PC-3 (cell line): ENCODE measurements at regions not wholly inside any gene's neighbourhood (a gene's known extent, or its start where the extent isn't known, plus 50 kb on each side); places are given as distances from the start of the nearest gene placed in this dataset.

Experiments used
- ATAC-seq: fragments of 200-7000 bp; cut with Tn5 transposase; 2 replicates; pipeline ENCODE4 v1.9.1; 2020; ENCODE audit warnings: mild to moderate bottlenecking, moderate library complexity
- BruUV-seq: library from RNA; stranded (reverse); fragments of 400-500 nt; replicated peaks from 2 replicates; lab custom pipeline; 2021; lab: Mats Ljungman, UMichigan
- CTCF ChIA-PET: fragments of 300-600 bp; sonication (Branson Sonifier 250); formaldehyde crosslinking; loops from one replicate; lab custom pipeline; 2022; ENCODE audit warnings: antibody characterized with exemption; lab: Charles Lee
- POLR2A ChIA-PET: fragments of 300-600 bp; sonication (Branson Sonifier 250); formaldehyde crosslinking; loops from one replicate; lab custom pipeline; 2022; ENCODE audit warnings: antibody characterized with exemption; ENCODE audit not compliant: unreplicated experiment; lab: Charles Lee
- DNase-seq: peaks from one replicate; pipeline ENCODE4 v3.0.0-alpha.2; 2015
- H2AFZ ChIP-seq: fragments of 300-600 bp; sonication (generic); 2 replicates; pipeline ENCODE4 v1.6.0; 2016; ENCODE audit warnings: antibody characterized with exemption, low read length
- H3F3A ChIP-seq: fragments of 300-600 bp; sonication (generic); one replicate; pipeline ENCODE4 v1.6.0; 2017; ENCODE audit warnings: antibody characterized with exemption, low read length, control low read depth, mild to moderate bottlenecking; ENCODE audit not compliant: unreplicated experiment
- H3K27ac ChIP-seq: fragments of 300-600 bp; sonication (generic); 2 replicates; pipeline ENCODE4 v1.5.1; 2016; ENCODE audit warnings: mild to moderate bottlenecking, low read length
- H3K27me3 ChIP-seq: fragments of 300-600 bp; sonication (generic); 2 replicates; pipeline ENCODE4 v1.6.1; 2016; ENCODE audit warnings: low read length, mixed read lengths
- H3K36me3 ChIP-seq: fragments of 300-600 bp; sonication (generic); 2 replicates; pipeline ENCODE4 v1.6.1; 2016; ENCODE audit warnings: low read depth, mixed run types, low read length, mixed read lengths
- H3K4me1 ChIP-seq: fragments of 300-600 bp; sonication (generic); 2 replicates; pipeline ENCODE4 v1.5.1; 2016; ENCODE audit warnings: low read length; ENCODE audit not compliant: insufficient read depth
- H3K4me2 ChIP-seq: fragments of 300-600 bp; sonication (generic); 2 replicates; pipeline ENCODE4 v1.6.0; 2016; ENCODE audit warnings: low read length
- H3K4me3 ChIP-seq: fragments of 300-600 bp; sonication (generic); 2 replicates; pipeline ENCODE4 v1.5.1; 2016; ENCODE audit warnings: mild to moderate bottlenecking, low read length, mixed read lengths
- H3K79me2 ChIP-seq: fragments of 300-600 bp; sonication (generic); 2 replicates; pipeline ENCODE4 v1.6.1; 2017; ENCODE audit warnings: low read length, mixed read lengths
- H3K9ac ChIP-seq: fragments of 300-600 bp; sonication (generic); 2 replicates; pipeline ENCODE4 v1.6.0; 2016; ENCODE audit warnings: mild to moderate bottlenecking, low read length
- H3K9me2 ChIP-seq: fragments of 300-600 bp; sonication (generic); replicated peaks from 2 replicates; pipeline ENCODE4 v1.6.1; 2016; ENCODE audit warnings: mixed run types, low read length, mixed read lengths
- H3K9me3 ChIP-seq: fragments of 300-600 bp; sonication (generic); 2 replicates; pipeline ENCODE4 v1.6.1; 2016; ENCODE audit warnings: low read length, mixed read lengths
- H4K20me1 ChIP-seq: fragments of 300-600 bp; sonication (generic); 2 replicates; pipeline ENCODE4 v1.6.1; 2016; ENCODE audit warnings: low read length, mixed read lengths
- EZH2 ChIP-seq: fragments of 300-600 bp; sonication (generic); IDR thresholded peaks from one replicate; pipeline ENCODE4 v1.6.1; 2017; ENCODE audit warnings: antibody characterized with exemption, mild to moderate bottlenecking, low read length; ENCODE audit not compliant: unreplicated experiment
- EZH2phosphoT487 ChIP-seq: fragments of 300-600 bp; sonication (generic); IDR thresholded peaks from 2 replicates; pipeline ENCODE4 v1.6.1; 2018; ENCODE audit warnings: mild to moderate bottlenecking, antibody characterized with exemption, low read length, borderline replicate concordance
- intact Hi-C: fragments of 100-400 bp; cut with micrococcal nuclease; formaldehyde crosslinking; loops from 2 replicates; pipeline ENCODE4 v1.9.0; 2023
- TF ChIP-seq, protein P1 (sequence below): fragments of 300-600 bp; sonication (generic); conservative IDR thresholded peaks from 2 replicates; pipeline ENCODE4 v1.5.1; 2017; ENCODE audit warnings: antibody characterized with exemption, low read depth, mild to moderate bottlenecking, low read length

DNA sequence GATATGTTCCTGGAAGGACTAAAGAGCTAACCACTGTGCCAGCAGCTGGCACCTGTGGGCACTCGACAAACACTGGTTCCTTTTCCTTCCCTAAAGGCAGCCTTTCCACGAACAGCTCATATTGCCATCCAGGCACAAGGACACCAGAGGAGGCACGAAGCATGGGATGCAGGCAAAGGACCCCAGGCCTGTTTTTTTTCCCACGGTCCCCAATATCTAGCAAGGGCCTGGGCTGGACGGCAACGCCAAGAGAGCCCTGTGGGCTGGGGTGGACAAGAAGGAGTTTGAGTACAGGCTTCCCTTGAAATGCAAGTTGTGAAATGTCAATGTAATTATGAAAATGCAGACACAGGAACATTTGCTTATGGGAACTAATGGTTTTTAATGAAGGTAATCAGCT is 135.9 kb downstream of the CYP26B1 start:
- no peaks in the 10 kb centered on the region for H4K20me1 ChIP-seq
- no peaks in the 10 kb centered on the region for H3K27me3 ChIP-seq
- H3K9me2 ChIP-seq, result no peaks in the 10 kb centered on the region
- no peak overlapping the region for H3K4me2 ChIP-seq
- BruUV-seq, result no TSS peak
- ChIA-PET POLR2A (no interaction called here), CTCF (no interaction called here)
- H3F3A ChIP-seq, result no peaks in the 10 kb centered on the region
- ATAC-seq (no peak), DNase-seq (no peak)
- H3K9me3 ChIP-seq, result no peaks in the 10 kb centered on the region
- no peak overlapping the region for H3K27ac ChIP-seq
- intact Hi-C loops, result no loop called here
- TF ChIP-seq, protein P1, sequence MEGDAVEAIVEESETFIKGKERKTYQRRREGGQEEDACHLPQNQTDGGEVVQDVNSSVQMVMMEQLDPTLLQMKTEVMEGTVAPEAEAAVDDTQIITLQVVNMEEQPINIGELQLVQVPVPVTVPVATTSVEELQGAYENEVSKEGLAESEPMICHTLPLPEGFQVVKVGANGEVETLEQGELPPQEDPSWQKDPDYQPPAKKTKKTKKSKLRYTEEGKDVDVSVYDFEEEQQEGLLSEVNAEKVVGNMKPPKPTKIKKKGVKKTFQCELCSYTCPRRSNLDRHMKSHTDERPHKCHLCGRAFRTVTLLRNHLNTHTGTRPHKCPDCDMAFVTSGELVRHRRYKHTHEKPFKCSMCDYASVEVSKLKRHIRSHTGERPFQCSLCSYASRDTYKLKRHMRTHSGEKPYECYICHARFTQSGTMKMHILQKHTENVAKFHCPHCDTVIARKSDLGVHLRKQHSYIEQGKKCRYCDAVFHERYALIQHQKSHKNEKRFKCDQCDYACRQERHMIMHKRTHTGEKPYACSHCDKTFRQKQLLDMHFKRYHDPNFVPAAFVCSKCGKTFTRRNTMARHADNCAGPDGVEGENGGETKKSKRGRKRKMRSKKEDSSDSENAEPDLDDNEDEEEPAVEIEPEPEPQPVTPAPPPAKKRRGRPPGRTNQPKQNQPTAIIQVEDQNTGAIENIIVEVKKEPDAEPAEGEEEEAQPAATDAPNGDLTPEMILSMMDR, result no peak
- TF ChIP-seq EZH2 (no peak), EZH2phosphoT487 (no peak)
- no peaks in the 10 kb centered on the region for H3K36me3 ChIP-seq
- no peaks in the 10 kb centered on the region; the same call in 1 of the 2 replicates for H3K4me1 ChIP-seq
- no peak overlapping the region for H3K4me3 ChIP-seq
- no peaks in the 10 kb centered on the region for H3K79me2 ChIP-seq
- H3K9ac ChIP-seq, result no peak overlapping the region
- no peak overlapping the region for H2AFZ ChIP-seq

DNA sequence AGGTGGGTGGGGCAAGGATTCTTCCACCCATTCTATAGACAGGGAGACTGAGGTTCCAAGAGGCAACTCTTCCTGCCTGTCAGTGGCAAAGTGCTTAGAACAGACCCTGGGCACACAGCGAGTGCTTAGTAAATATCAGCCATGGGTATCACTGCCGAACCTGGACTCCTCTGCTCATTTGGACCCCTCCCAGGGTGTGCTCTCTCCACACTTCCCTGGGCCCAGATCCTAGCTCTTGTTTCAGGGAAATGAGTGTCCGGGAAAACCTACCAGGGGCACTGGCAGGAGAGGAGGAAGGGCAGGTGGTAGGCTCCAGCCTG is 136.3 kb downstream of the CYP26B1 start:
- BruUV-seq, result no TSS peak
- Histone ChIP-seq H2AFZ (no peak overlapping the region), H3K79me2 (no peaks in the 10 kb centered on the region), H4K20me1 (no peaks in the 10 kb centered on the region), H3K27me3 (no peaks in the 10 kb centered on the region), H3K4me3 (no peak overlapping the region), H3F3A (no peaks in the 10 kb centered on the region), H3K36me3 (no peaks in the 10 kb centered on the region), H3K4me2 (no peak overlapping the region), H3K4me1 (no peaks in the 10 kb centered on the region; the same call in 1 of the 2 replicates), H3K9ac (no peak overlapping the region), H3K9me3 (no peaks in the 10 kb centered on the region), H3K9me2 (no peaks in the 10 kb centered on the region), H3K27ac (no peak overlapping the region)
- POLR2A ChIA-PET, result no interaction called here
- intact Hi-C loops, result no loop called here
- no peak for DNase-seq
- CTCF ChIA-PET, result no interaction called here
- TF ChIP-seq, protein P1, result no peak
- TF ChIP-seq EZH2phosphoT487, result no peak
- TF ChIP-seq EZH2, result no peak
- no peak for ATAC-seq

DNA sequence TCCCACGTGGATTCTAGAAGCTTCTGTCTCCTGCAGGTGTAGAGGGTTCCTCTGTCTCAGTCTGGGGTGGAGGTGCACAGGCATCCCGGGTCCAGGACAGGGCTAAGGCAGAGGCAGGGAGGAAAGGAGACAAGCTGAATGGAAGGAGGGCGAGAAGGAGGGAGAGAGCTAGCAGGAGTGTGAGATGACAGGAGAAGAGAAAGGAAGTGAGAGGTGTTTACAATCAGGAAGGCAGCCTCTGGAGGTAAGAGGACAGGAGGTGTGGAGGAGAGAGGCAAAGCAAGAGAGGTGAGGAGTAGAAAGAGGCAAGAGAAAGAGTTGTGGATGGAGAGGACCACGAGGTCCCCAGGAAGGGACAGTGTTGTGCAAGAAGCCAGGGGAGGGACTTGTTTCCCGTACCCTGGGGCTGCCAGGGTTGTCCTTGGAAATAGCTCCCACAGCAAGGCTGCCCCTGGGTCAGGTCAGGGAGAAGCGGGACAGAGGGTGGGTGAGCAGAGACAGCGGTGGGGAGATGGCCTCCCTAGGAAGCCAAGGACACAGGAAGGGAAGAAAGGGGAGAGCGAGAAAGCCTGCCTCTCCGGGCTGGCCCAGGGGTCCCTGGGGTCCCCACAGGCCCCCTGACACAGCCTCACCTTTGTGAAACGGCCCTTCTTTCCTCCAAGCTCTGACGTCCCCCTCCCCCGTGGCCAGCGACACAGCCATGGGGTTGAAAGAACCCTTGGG is 136.9 kb downstream of the CYP26B1 start:
- no peaks in the 10 kb centered on the region for H3K9me3 ChIP-seq
- H3K4me2 ChIP-seq, result no peak overlapping the region
- H3K9me2 ChIP-seq, result no peaks in the 10 kb centered on the region
- H3K4me3 ChIP-seq, result no peak overlapping the region
- H4K20me1 ChIP-seq, result no peaks in the 10 kb centered on the region
- intact Hi-C loops, result no loop called here
- H3K27ac ChIP-seq, result no peak overlapping the region
- no TSS peak for BruUV-seq
- H3F3A ChIP-seq, result no peaks in the 10 kb centered on the region
- H3K27me3 ChIP-seq, result no peaks in the 10 kb centered on the region
- H3K79me2 ChIP-seq, result no peaks in the 10 kb centered on the region
- no peaks in the 10 kb centered on the region for H3K36me3 ChIP-seq
- TF ChIP-seq EZH2phosphoT487 (no peak), EZH2 (no peak)
- TF ChIP-seq, protein P1, result no peak
- H3K9ac ChIP-seq, result no peak overlapping the region
- ChIA-PET POLR2A (interaction anchor here (0.6 kb wide), 1 partner anchor 334 kb away, joined by 3 read pairs; no protein-coding TSS in a partner anchor), CTCF (no interaction called here)
- DNase-seq (no peak), ATAC-seq (no peak)
- H2AFZ ChIP-seq, result no peak overlapping the region
- H3K4me1 ChIP-seq, result no peaks in the 10 kb centered on the region; the same call in 1 of the 2 replicates
